ENCODE measurements at regions not wholly inside any gene's neighbourhood (a gene's known extent, or its start where the extent isn't known, plus 50 kb on each side); places are given as distances from the start of the nearest gene placed in this dataset.

DNA sequence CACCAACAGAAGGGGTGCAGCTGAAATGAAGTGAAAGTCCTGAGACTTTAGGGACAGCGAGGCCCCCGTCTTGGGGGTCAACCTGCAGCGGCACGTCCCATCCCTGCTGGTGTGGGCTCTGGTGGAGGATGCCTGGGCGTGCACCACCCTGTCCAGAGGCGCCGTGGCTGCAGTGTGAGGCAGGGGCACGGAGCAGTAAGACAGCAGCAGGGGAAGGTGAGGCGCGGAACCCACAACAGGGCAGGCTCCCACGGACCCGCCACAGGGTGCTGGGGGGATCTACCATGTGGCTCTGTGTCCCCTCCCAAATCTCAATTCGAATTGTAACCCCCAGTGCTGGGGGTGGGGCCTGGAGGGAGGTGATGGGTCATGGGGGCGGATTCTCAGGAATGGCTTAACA lies 158.6 kb downstream of the SHANK2 start:
- TF ChIP-seq EZH2 (IDR thresholded peaks at IDR 0.05; ENCODE audit: borderline replicate concordance, low read depth, low read length, severe bottlenecking) (no peak), FOS (IDR thresholded peaks at IDR 0.05; ENCODE audit: borderline replicate concordance, insufficient read depth, low read length) (no peak)
- TF ChIP-seq, protein P1, sequence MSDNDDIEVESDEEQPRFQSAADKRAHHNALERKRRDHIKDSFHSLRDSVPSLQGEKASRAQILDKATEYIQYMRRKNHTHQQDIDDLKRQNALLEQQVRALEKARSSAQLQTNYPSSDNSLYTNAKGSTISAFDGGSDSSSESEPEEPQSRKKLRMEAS (IDR thresholded peaks at IDR 0.05; ENCODE audit: insufficient read depth, insufficient read length): no peak
- CTCF ChIA-PET: no interaction called here
- no peaks in the 10 kb centered on the region for H4K20me1 ChIP-seq (replicated peaks; ENCODE audit: control insufficient read depth, extremely low read depth, insufficient read depth, low read length)
- H2AFZ ChIP-seq (ENCODE audit: low read depth, low read length): no peak overlapping the region
- POLR2A ChIA-PET: no interaction called here
- no peak overlapping the region for H3K4me2 ChIP-seq (ENCODE audit: insufficient read depth, low read length)
- H3K9me1 ChIP-seq (replicated peaks; ENCODE audit: control insufficient read depth, extremely low read depth, insufficient read depth, low read length): no peaks in the 10 kb centered on the region
- no peaks in the 10 kb centered on the region for H3K27me3 ChIP-seq (ENCODE audit: control insufficient read depth in 2 of 2, insufficient read depth in 2 of 2, low read length in 2 of 2)
- dilution Hi-C loops (cut with MboI; ENCODE audit: extremely low pct_ligation_motif_present, low sequenced_read_pairs): no loop called here
- BruUV-seq (replicated peaks): no TSS peak
- no peaks in the 10 kb centered on the region for H3K36me3 ChIP-seq (ENCODE audit: control insufficient read depth in 2 of 2, extremely low read depth in 1 of 2, insufficient read depth in 2 of 2, low read length in 2 of 2)
- H3K79me2 ChIP-seq (ENCODE audit: control insufficient read depth, insufficient read depth, low read length): no peaks in the 10 kb centered on the region
- intact Hi-C loops (cut with micrococcal nuclease): no loop called here
- no peak overlapping the region for H3K4me3 ChIP-seq (replicated peaks in 1 of 3; ENCODE audit: insufficient read depth in 1 of 3, low read depth in 1 of 3, low read length in 3 of 3)
- no peak overlapping the region for H3K27ac ChIP-seq (ENCODE audit: insufficient read depth, low read depth, low read length)
- DNase-seq (ENCODE audit: low read depth, low spot score) (no peak), FAIRE-seq (no peak)
- H3K9ac ChIP-seq (replicated peaks; ENCODE audit: extremely low read depth, insufficient read depth, low read length): no peak overlapping the region
- H3K4me1 ChIP-seq (ENCODE audit: control insufficient read depth, extremely low read depth, insufficient read depth, low read length): no peaks in the 10 kb centered on the region
- peaks cover 2% of the 10 kb centered on the region for H3K9me3 ChIP-seq (replicated peaks; ENCODE audit: control insufficient read depth, insufficient read depth, low read length)

DNA sequence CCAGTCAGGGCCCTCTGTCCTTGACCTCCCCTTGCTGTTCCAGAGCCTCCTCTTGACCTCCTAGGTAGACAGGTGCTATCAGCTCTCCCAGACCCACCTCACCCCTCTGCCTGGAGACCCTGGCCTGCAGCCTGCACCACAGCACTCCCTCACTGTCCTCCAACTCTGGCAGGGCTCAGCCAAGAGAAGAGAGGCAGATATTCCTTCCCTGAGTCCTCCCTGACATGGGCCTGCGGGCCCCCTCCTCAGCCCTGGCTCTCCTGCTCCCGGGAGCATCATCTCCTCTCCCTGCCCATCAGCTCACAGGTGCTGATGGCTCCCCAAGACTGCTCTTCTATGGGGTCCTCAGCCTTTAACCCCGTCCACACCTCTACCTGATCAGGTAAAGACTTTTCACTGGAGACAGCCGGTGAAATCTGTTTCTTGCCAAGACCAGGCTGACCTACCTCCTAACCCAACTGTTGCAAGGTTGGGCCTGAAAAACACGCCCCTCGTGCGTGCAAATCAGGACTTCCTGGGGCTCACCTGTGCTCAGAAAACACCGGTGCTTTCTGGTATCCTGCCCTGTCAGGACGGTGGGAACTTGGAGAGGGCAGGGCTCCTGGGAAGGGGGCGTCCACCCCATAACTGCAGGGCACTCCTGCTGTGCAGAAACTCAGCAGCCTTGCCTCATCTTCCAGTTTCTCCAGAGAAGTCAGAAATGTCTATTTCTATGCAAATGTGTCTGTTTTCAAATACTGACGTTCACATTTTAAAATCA lies 160.7 kb downstream of the SHANK2 start:
- DNase-seq (ENCODE audit: low read depth, low spot score) (no peak), FAIRE-seq (no peak)
- H3K9ac ChIP-seq (replicated peaks; ENCODE audit: extremely low read depth, insufficient read depth, low read length): no peak overlapping the region
- H3K9me3 ChIP-seq (replicated peaks; ENCODE audit: control insufficient read depth, insufficient read depth, low read length): peaks cover 2% of the 10 kb centered on the region
- intact Hi-C loops (cut with micrococcal nuclease): no loop called here
- no peak overlapping the region for H2AFZ ChIP-seq (ENCODE audit: low read depth, low read length)
- H3K27ac ChIP-seq (ENCODE audit: insufficient read depth, low read depth, low read length): no peak overlapping the region
- no peak overlapping the region for H3K4me2 ChIP-seq (ENCODE audit: insufficient read depth, low read length)
- H3K36me3 ChIP-seq (ENCODE audit: control insufficient read depth in 2 of 2, extremely low read depth in 1 of 2, insufficient read depth in 2 of 2, low read length in 2 of 2): no peaks in the 10 kb centered on the region
- ChIA-PET CTCF (no interaction called here), POLR2A (no interaction called here)
- no TSS peak for BruUV-seq (replicated peaks)
- H3K9me1 ChIP-seq (replicated peaks; ENCODE audit: control insufficient read depth, extremely low read depth, insufficient read depth, low read length): no peaks in the 10 kb centered on the region
- H3K4me1 ChIP-seq (ENCODE audit: control insufficient read depth, extremely low read depth, insufficient read depth, low read length): no peaks in the 10 kb centered on the region
- no peaks in the 10 kb centered on the region for H3K79me2 ChIP-seq (ENCODE audit: control insufficient read depth, insufficient read depth, low read length)
- H3K4me3 ChIP-seq (replicated peaks in 1 of 3; ENCODE audit: insufficient read depth in 1 of 3, low read depth in 1 of 3, low read length in 3 of 3): no peak overlapping the region
- dilution Hi-C loops (cut with MboI; ENCODE audit: extremely low pct_ligation_motif_present, low sequenced_read_pairs): no loop called here
- H4K20me1 ChIP-seq (replicated peaks; ENCODE audit: control insufficient read depth, extremely low read depth, insufficient read depth, low read length): no peaks in the 10 kb centered on the region
- no peaks in the 10 kb centered on the region for H3K27me3 ChIP-seq (ENCODE audit: control insufficient read depth in 2 of 2, insufficient read depth in 2 of 2, low read length in 2 of 2)
- TF ChIP-seq FOS (IDR thresholded peaks at IDR 0.05; ENCODE audit: borderline replicate concordance, insufficient read depth, low read length): no peak
- no peak for TF ChIP-seq MYC (IDR thresholded peaks at IDR 0.05; ENCODE audit: low read depth, low read length)
- no peak for TF ChIP-seq GATA2 (IDR thresholded peaks at IDR 0.05; ENCODE audit: insufficient read depth, insufficient read length, low read depth, low read length)
- TF ChIP-seq, protein P1 (IDR thresholded peaks at IDR 0.05; ENCODE audit: insufficient read depth, insufficient read length): no peak
- TF ChIP-seq POLR2A (IDR thresholded peaks at IDR 0.05; ENCODE audit: low read depth, low read length): no peak
- no peak for TF ChIP-seq JUN (IDR thresholded peaks at IDR 0.05; ENCODE audit: borderline replicate concordance, insufficient read depth, insufficient read length, low read depth)

Data from endothelial cell of umbilical vein (primary cell).